Daoy (cell line): ENCODE measurements at regions not wholly inside any gene's neighbourhood (a gene's known extent, or its start where the extent isn't known, plus 50 kb on each side); places are given as distances from the start of the nearest gene placed in this dataset.
"Not testable (repeated sequence)": the region's sequence is repeated elsewhere in the genome, so short reads cannot be mapped to it uniquely, and the experiment has no call there.

Experiments
- DNase-seq: peaks from one replicate; pipeline ENCODE4 v3.0.0-alpha.2; 2015; ENCODE audit warnings: low read depth

GRCh38 chr3:5545719-5546118, 358.2 kb downstream of the EDEM1 start:
- DNase-seq = no peak

DNA sequence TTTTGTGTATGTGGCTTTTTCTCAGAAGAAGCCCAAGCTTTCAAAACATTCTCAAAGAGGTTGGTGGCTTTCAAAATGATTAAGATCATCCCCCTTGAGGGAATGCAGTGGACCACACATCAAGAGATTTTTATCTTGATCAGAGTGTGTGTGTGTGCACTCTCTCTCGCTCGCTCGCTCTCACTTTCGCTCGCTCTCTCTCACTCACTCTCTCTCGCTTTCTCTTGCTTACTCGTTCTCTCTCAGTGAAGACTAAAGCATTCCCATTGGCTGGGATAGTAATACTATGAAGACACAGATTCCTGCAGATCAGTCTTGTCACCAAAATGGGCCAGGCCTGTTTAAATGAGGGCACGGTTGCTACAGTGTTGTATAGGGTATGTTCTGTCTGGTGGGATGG, 365.7 kb downstream of the EDEM1 start:
- DNase-seq = no peak

- DNase-seq = no peak
Observed at GRCh38 chr3:5554245-5554747, 366.8 kb downstream of the EDEM1 start.

- no peak for DNase-seq
Observed at GRCh38 chr3:5560199-5560598, 372.7 kb downstream of the EDEM1 start.

DNA sequence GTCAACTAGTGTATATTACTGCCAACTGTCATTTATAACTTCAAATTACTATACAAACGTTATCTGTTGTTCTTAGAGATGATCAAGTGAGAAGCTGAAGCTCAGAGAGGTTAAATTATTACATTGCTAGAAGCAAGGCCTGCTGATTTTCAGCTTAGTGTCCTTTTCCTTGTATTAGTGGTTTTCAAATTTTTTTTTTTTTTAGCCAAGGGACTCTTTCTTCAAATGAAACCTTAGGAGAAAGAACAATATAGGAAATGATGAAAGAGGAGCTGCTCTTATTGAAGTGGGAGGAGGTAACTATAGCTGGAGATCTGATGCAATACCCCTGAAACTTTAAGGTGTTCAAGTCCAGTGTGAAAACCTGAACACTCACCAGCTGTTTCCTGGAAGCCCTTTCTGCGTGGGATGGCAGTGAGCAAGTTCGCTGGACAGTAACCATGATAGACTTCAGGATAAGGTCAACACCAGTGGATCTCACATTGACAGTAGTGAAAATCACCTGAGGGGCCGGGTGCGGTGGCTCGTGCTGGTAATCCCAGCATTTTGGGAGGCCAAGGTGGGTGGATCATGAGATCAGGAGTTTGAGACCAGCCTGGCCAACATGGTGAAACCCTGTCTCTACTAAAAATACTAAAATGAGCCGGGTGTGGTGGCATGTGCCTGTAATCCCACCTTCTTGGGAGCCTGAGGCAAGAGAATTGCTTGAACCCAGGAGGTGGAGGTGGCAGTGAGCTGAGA, 376.2 kb downstream of the EDEM1 start:
- DNase-seq = no peak

DNA sequence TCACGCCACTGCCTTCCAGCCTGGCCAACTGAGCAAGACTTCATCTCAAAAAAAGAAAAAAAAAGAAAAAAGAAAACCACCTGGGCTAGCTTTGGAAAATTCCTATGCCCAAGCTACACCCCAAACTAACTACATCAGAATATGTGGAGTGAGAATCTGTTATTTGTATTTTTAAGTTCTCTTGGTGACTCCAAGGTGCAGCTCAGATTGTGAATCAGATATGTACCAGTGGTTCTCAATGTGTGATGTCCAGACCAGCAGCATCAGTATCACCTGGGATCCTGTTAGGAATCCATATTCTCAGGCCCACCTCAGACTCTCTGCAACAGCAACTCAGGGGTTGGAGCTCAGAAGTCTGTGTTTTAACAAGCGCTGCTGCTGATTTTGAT, 376.8 kb downstream of the EDEM1 start:
- no peak for DNase-seq

DNA sequence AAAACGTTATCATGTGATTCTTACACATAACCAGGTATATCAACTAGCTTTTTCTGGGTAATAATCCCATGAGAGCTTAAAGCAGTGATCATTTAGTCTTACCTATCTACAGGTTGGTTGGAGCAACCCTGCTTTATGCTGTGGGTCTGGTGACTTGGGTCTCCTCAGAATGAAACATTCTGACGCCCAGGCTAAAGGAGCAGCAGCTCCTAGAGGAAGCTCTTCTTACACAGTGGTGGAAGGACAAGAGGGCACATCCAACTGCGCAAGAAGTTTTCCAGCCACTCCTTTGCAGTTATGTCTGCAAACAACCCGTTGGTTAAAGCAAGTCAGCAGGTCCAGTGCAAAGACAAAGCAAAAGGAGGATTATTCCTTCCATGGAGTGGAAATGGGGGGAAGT, 377.5 kb downstream of the EDEM1 start:
- no peak for DNase-seq

DNA sequence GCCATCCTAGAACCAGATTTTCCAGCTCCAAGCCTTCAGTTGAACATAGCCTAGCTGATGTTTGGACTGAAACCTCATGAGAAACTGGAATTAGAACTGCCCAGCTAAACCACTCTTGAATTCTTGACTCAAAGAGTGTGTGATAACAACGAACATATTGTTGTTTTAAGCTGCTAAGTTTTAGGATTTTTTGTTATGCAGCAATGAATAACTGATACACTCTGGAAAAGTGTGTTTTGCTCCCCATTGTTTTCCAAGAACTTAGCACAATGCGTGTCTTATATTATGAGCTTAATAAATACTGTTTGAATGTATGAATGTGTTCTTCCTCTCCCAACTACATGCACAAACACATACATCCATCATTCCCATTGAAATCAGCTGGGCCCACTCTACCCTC, 379.6 kb downstream of the EDEM1 start:
- no peak for DNase-seq

DNA sequence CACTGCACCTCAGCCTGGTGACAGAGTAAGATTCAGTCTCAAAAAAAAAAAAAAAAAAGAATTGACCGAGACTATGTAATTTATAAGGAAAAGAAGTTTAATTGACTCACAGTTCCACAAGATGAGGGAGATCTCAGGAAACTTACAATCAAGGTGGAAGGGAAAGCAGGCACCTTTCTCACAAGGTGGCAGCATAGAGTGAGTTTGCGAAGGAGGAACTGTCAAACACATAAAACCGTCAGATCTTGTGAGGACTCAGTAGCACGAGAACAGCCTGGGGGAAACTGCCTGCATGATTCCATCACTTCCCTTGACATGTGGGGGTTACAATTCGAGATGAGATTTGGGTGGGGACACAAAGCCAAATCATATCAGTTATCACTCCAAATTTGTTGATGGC, 380.9 kb downstream of the EDEM1 start:
- DNase-seq = no peak

DNA sequence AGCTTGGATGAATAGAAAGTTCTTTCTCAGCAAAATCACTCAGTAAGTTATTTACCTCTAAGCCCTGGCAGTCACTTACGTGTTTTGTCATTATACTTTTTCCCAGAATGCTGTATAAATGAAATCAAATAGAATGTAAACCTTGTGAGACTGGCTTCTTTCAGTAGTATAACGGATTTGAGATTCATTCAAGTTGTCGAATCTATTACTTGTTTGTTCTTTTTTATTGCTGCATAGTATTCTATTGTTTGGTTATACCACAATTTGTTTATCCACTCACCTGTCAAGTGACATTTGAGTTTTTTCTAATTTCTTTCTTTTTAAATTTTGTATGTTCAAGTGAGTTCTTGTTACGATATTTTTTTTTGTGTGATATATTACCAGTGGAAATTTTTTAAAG, 381.6 kb downstream of the EDEM1 start:
- no peak for DNase-seq

DNA sequence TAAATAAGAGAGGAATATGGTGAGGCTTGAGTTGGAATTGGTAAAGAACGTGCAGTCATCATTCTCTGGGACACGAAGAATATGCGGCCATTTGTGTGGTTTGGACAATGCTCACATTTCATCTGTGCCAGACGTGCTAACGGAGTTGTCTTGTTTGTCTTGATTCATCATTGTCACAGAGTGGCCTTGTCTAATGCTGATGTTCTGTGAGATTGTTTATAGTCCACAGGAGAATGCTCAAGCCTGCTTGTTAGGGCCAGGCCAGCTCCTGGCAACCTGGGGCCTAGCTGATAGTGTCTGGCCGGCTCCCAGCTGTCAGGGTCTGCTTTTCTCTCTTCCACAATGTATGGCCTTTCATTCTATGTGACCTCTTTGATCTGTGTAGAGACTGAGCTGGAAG, 384.7 kb downstream of the EDEM1 start:
- no peak for DNase-seq

- no peak for DNase-seq
Observed at GRCh38 chr3:5576277-5577011, 388.9 kb downstream of the EDEM1 start.

- no peak for DNase-seq
Observed at GRCh38 chr3:5579139-5579602, 391.7 kb downstream of the EDEM1 start.

DNA sequence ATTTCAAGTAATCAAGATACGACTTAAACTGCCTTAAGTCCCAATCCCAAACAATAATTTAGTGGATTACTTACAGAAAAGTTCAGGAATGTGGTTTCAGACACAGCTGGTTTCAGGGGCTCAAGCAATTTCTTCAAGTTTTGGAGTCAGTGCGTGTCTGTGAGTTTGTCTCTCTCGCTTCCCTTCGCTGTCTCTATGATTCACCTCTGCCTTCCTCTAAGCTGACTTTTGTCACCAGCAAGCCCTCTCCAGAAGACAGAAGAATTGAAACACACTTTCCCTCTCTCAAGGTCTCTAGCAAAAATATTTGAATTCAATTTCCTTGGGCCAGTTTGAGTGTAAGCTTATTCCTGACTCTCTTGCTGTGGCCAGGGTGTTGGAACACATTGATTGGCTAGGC, 392.4 kb downstream of the EDEM1 start:
- no peak for DNase-seq

DNA sequence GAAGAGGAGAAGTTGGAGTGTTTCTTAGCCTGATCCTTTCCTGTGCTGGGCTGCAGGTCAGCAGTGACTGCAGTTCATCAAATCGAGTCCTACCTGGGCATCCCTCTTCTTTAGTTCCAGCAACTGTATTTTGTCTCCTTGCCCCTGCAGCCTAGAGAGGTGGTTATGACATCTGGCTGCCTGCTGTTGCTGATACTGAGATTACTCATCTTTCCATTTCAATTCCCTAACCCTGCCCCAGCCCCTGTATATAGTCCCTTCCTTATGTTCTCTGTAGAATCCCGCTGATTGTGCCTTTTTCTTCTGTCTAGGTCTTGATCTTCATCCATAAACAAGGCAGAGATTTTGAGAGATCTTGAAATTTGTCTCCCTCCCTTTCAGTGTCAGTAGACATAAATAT, 393.3 kb downstream of the EDEM1 start:
- no peak for DNase-seq

GRCh38 chr3:5581743-5582142, 394.2 kb downstream of the EDEM1 start:
- DNase-seq = no peak

DNA sequence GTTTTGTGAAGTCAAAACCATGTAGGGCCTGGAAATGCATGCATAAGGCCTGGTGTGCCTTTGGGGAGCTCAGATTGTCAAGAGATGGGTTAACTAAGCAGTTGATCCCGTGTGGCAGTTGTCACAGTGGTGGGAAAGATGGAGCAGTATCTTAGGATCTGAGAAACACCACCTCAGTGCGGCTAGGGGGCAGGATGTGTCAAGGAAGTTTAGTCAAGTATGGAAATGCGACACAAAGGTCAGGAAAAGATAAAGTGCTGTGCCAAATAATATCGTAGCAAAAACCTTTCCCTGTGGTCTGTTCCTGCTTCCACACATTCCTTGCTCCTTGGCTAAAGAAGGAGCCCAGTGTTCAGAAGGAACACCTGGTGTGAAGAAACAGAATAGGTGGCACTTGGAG, 396.4 kb downstream of the EDEM1 start:
- DNase-seq = no peak

GRCh38 chr3:5585085-5585484, 397.6 kb downstream of the EDEM1 start:
- DNase-seq = no peak

- DNase-seq = no peak
Observed at GRCh38 chr3:5606884-5607472, 419.5 kb downstream of the EDEM1 start.

- no peak for DNase-seq
Observed at GRCh38 chr3:5607581-5607980, 420.1 kb downstream of the EDEM1 start.

- DNase-seq = not testable (repeated sequence)
Observed at GRCh38 chr3:5608971-5609370, 421.5 kb downstream of the EDEM1 start.

GRCh38 chr3:5613599-5613998, 426.1 kb downstream of the EDEM1 start:
- DNase-seq = no peak

DNA sequence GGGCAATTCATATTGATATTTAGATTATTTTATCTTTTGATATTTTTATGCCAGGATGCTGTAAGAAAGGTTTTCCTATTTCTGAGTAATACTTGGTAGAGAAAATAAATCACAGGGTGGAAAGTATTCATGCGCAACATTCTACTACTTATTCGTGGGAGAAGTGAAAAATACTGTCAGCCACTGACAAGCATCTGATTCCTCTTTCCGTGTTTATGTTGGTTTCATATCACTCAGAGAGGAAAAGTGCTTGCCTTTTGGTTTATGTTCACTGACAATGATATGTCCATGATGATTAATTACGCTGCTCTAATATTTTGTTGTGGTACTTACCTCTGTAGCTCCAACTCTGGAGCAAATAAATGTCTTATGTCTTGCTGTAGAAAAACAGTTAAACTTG, 429.4 kb downstream of the EDEM1 start:
- no peak for DNase-seq
